Thyroid gland (tissue), 4 donors: ENCODE measurements at regions not wholly inside any gene's neighbourhood (a gene's known extent, or its start where the extent isn't known, plus 50 kb on each side); places are given as distances from the start of the nearest gene placed in this dataset.
A peak's percentile ranks its signal among the peaks of the same experiment; 100 is the strongest.

Experiments
- DNase-seq, 2 donors: peaks; one replicate each; pipeline ENCODE4 v3.0.0-alpha.2; 2019
- H3K27ac ChIP-seq, 3 donors: fragments of 200-600 bp; sonication (generic); 1 replicate in 2 of 3; 2 replicates in 1 of 3; pipeline ENCODE4 v1.5.1; 2016 to 2019; ENCODE audit warnings: mild to moderate bottlenecking in 1 of 3, moderate library complexity in 1 of 3
- H3K27me3 ChIP-seq: fragments of 200-600 bp; sonication (generic); one replicate; pipeline ENCODE4 v1.5.1; 2019
- H3K36me3 ChIP-seq, 2 donors: fragments of 200-600 bp; sonication (generic); one replicate each; pipeline ENCODE4 v1.5.1; 2016 to 2019
- H3K4me1 ChIP-seq, 2 donors: fragments of 200-600 bp; sonication (generic); one replicate each; pipeline ENCODE4 v1.5.1; 2017 to 2019
- H3K4me3 ChIP-seq, 3 donors: fragments of 200-600 bp; sonication (generic); replicated peaks in 1 of 3; 1 replicate in 2 of 3; 2 replicates in 1 of 3; pipeline ENCODE4 v1.5.1; 2016; ENCODE audit warnings: mild to moderate bottlenecking in 1 of 3
- H3K9me3 ChIP-seq: fragments of 200-600 bp; sonication (generic); one replicate; pipeline ENCODE4 v1.5.1; 2017
- CTCF ChIP-seq, 6 experiments: fragments of 200-600 bp in 3 of 6; fragments of 450-650 bp in 3 of 6; sonication (generic) in 3 of 6; IDR thresholded peaks; one replicate each; pipeline ENCODE4 v1.5.1; 2016 to 2019; ENCODE audit warnings: antibody characterized with exemption in 6 of 6, mild to moderate bottlenecking in 2 of 6, inconsistent platforms in 1 of 6, moderate library complexity in 1 of 6
- POLR2A ChIP-seq, 2 donors: fragments of 450-650 bp; IDR thresholded peaks; one replicate each; pipeline ENCODE4 v1.6.1; 2017; ENCODE audit warnings: antibody characterized with exemption in 2 of 2, mild to moderate bottlenecking in 2 of 2, moderate library complexity in 1 of 2
- WGBS, 2 donors: methylation state at CpG; one replicate each; pipeline ENCODE4 v1.1.5; 2017; 5-methylcytosine and 5-hydroxymethylcytosine counted together
- intact Hi-C: fragments of 100-400 bp; cut with DNase I; formaldehyde crosslinking; loops from one replicate; pipeline ENCODE4 v1.15.1; 2023

GRCh38 chr4:108400309-108400708 is 220.1 kb upstream of the RPL34 start:
- WGBS, 2 donors = 95 to 97% methylated on average over 6 of the region's 6 CpGs
- DNase-seq = no peak
- TF ChIP-seq POLR2A (IDR thresholded peaks at IDR 0.05) (no peak), CTCF (IDR thresholded peaks at IDR 0.05) (no peak)
- intact Hi-C loops = no loop called here
- Histone ChIP-seq H3K36me3 (no peaks in the 10 kb centered on the region), H3K9me3 (no peaks in the 10 kb centered on the region), H3K4me1 (peaks cover 0 to 11% of the 10 kb centered on the region in 2 donors), H3K27ac (no peak overlapping the region), H3K27me3 (no peaks in the 10 kb centered on the region), H3K4me3 (no peak overlapping the region)

- peaks cover 0 to 11% of the 10 kb centered on the region in 2 donors for H3K4me1 ChIP-seq
- no peak overlapping the region for H3K27ac ChIP-seq
- DNase-seq = no peak
- no peaks in the 10 kb centered on the region for H3K36me3 ChIP-seq
- no peak for TF ChIP-seq CTCF (IDR thresholded peaks at IDR 0.05)
- TF ChIP-seq POLR2A (IDR thresholded peaks at IDR 0.05) = no peak
- no peaks in the 10 kb centered on the region for H3K27me3 ChIP-seq
- intact Hi-C loops = no loop called here
- H3K4me3 ChIP-seq = no peak overlapping the region
- H3K9me3 ChIP-seq = no peaks in the 10 kb centered on the region
- WGBS, 2 donors = 90 to 91% methylated on average over 12 of the region's 12 CpGs
These were observed 220.6 kb upstream of the RPL34 start for GRCh38 chr4:108399610-108400265.

GRCh38 chr4:108398836-108399235 is 221.5 kb upstream of the RPL34 start:
- no peak overlapping the region for H3K4me3 ChIP-seq
- intact Hi-C loops = no loop called here
- peaks cover 0 to 11% of the 10 kb centered on the region in 2 donors for H3K4me1 ChIP-seq
- no peaks in the 10 kb centered on the region for H3K27me3 ChIP-seq
- WGBS, 2 donors = 54% methylated on average over 7 of the region's 7 CpGs
- no peak for DNase-seq
- H3K9me3 ChIP-seq = no peaks in the 10 kb centered on the region
- no peak overlapping the region for H3K27ac ChIP-seq
- no peaks in the 10 kb centered on the region for H3K36me3 ChIP-seq
- TF ChIP-seq CTCF (IDR thresholded peaks at IDR 0.05) (no peak), POLR2A (IDR thresholded peaks at IDR 0.05) (no peak)

- Histone ChIP-seq H3K4me1 (peaks cover 0 to 11% of the 10 kb centered on the region in 2 donors), H3K36me3 (no peaks in the 10 kb centered on the region), H3K4me3 (no peak overlapping the region), H3K9me3 (no peaks in the 10 kb centered on the region), H3K27me3 (no peaks in the 10 kb centered on the region), H3K27ac (no peak overlapping the region)
- intact Hi-C loops = no loop called here
- peak; percentile 81 to 82 for DNase-seq
- TF ChIP-seq CTCF (IDR thresholded peaks at IDR 0.05) (no peak), POLR2A (IDR thresholded peaks at IDR 0.05) (no peak)
- 19 to 24% methylated on average over 11 of the region's 11 CpGs for WGBS, 2 donors
These were observed 222.1 kb upstream of the RPL34 start for GRCh38 chr4:108398316-108398715.

- TF ChIP-seq POLR2A (IDR thresholded peaks at IDR 0.05) = no peak
- TF ChIP-seq CTCF (IDR thresholded peaks at IDR 0.05) = no peak
These were observed 222.5 kb upstream of the RPL34 start for GRCh38 chr4:108397850-108398249.

More at GRCh38 chr4:108397850-108398249, 222.5 kb upstream of the RPL34 start:
- Histone ChIP-seq H3K27ac (no peak overlapping the region), H3K36me3 (no peaks in the 10 kb centered on the region), H3K27me3 (no peaks in the 10 kb centered on the region), H3K4me1 (peaks cover 0 to 11% of the 10 kb centered on the region in 2 donors), H3K9me3 (no peaks in the 10 kb centered on the region), H3K4me3 (no peak overlapping the region)
- DNase-seq = no peak
- WGBS, 2 donors = 78 to 80% methylated on average over 5 of the region's 5 CpGs
- intact Hi-C loops = no loop called here
